Daoy (cell line): ENCODE measurements at regions not wholly inside any gene's neighbourhood (a gene's known extent, or its start where the extent isn't known, plus 50 kb on each side); places are given as distances from the start of the nearest gene placed in this dataset.
"Not testable (repeated sequence)": the region's sequence is repeated elsewhere in the genome, so short reads cannot be mapped to it uniquely, and the experiment has no call there.

Experiments
- DNase-seq: peaks from one replicate; pipeline ENCODE4 v3.0.0-alpha.2; 2015; ENCODE audit warnings: low read depth

DNA sequence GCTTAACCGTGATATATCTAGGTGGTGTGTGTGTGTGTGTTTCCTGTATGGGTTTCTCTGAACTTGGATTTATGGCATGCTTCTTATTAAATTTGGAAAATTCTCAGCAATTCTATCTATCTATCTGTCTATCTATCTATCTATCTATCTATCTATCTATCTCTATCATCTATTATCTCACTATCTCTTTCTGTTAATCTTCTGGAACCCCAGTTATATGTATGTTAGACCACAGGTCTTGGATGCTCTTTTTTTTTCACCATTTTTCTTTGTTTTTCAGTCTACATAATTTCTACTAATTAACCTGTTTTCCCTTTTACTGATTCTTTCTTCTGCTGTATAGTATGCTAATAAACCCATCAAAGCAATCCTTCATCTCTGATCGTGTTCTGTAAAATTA is 538.0 kb downstream of the PTPRU start:
- no peak for DNase-seq

GRCh38 chr1:29772584-29773100 is 536.3 kb downstream of the PTPRU start:
- DNase-seq, result no peak

- no peak for DNase-seq
These were observed 531.6 kb downstream of the PTPRU start for GRCh38 chr1:29767769-29768425.

DNA sequence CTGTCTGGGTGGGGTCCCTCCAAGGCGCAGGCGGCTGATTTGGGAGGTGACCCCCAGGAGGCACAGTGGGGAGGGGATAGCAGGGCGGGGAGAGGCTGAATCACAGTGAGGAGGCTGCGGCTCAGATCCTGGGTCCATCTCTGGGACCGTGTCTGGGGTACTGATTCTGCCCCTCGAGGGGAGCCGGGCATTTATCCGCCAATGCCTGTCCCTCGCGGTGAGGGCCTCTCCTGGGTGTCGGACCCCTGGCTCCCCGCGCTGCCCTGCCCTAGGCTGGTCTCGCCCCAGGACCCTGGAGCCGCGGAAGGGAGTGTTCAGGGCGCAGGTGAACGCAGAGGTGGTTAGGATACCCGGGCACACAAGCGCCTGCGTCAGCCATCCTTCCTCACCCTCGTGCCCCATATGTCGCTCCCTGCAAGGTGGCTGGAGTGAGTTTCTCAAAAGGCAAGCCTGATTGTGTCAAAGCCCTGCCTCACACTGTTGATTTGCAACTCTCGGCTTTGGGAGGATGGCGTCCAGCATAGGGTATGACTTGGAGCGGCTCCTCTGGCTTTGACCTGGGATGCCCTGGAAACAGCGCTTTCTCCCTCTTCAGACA is 530.9 kb downstream of the PTPRU start:
- no peak for DNase-seq

DNA sequence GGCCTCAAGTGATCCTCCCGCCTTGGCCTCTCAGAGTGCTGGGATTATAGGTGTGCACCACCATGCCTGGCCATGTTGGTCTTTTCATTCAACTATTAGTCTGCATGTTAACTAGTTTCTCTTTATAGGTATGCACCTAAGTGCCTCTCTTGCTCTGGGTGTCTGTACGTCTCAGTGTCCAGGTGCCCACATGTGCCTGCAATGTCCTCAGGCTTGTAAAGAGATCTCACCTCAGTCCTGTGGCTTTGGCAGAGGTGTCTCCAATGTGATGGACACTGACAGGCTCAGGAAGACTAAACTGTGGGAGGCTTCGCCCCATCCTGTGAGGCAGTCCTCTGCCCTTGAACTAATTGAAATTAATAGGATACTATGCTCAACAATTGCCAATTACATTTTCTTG is 526.3 kb downstream of the PTPRU start:
- no peak for DNase-seq

DNA sequence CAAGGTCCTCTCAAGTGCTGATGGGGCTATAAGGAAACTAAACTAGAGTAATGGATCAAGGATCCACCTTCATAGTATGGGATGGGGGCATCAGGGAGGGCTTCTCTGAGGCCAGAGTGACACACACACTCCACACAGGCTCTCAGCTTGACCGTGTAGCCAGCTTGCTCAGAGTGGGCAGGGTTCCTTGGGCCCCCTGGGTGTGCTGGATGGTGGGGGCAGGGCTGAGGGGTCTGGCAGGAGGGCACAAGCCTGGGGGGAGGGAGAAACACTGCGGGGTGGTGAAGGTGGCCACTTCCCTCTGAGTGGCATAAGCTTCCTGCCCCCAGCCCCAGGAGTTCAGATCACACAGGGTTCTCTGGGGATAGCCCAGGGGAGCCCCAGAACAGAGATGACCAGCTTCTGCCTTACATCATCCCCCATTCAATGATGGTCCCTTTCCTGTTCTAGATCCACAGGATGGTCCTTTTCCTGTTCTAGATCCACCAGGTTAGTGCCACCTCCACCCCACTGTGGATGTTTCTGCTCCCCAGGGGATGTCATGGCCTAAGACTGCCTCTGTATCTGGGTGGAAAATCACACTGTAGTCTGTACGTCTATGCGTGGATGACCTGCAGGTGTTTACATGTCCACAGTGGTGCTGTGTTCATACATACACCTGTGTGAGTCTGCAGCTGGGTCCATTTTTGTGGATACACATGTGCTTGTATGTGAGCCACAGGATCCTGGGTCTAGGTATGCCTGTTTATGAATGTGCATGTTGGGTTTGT is 525.0 kb downstream of the PTPRU start:
- no peak for DNase-seq

DNA sequence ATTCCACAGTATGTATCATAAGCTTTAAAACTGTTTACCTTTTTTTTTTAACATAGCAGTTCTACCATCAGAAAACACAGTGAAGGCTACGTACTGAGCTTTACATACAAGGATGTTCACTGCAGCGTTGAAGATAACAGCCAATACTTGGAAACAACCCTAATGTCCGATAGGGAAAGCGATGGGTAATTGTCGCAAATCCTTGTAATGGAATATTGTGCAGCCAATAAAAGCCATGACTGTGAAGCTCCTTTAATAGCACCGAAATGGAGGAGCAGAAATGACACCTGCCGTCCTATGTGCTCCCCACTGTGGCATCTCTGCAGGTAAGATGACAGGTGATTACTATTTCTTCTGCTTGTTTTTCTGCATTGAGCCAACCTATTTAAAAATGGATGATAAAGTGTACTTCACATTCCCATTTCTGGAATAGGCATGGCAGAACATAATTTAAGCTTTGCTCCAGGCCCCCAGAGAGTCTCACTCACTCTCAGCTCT is 523.8 kb downstream of the PTPRU start:
- DNase-seq, result no peak

DNA sequence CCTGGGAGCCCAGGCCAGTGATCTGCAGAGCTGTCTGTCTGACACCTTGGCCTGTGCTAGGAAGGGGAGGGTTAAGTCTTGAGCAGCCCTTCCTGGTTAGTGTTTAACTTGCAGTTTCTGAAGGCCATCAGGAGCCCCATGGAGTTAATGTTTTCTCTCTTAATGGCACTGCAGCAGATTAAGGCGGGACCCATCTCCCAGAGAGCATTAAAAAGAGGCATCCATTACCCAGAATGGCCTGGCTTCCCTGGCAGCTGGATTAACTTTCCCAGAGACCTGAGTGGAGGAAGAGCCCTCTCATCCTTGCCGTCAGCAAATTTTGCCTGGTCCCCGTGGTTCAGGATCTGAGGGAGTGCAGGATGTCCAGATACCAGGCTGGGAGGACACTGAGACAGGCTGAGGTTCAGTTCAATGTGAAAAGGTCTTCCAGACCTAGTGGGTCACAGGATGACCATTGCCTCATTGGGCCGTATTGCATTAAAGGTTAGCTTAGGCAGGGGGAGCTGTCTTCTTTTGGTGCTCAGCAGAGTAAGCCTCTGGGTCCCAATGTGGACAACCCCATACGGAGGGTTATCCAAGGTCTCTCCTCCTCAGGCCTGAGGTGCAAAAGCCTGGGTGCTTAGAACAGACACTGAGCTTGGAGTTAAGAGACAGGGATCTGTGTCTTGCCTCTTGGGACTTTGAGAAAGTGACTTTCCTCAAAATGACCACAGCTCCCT is 522.6 kb downstream of the PTPRU start:
- DNase-seq, result no peak

- no peak for DNase-seq
These were observed 521.8 kb downstream of the PTPRU start for GRCh38 chr1:29757866-29758780.

GRCh38 chr1:29756901-29757725 is 520.8 kb downstream of the PTPRU start:
- no peak for DNase-seq

GRCh38 chr1:29756498-29756897 is 520.2 kb downstream of the PTPRU start:
- DNase-seq, result no peak

DNA sequence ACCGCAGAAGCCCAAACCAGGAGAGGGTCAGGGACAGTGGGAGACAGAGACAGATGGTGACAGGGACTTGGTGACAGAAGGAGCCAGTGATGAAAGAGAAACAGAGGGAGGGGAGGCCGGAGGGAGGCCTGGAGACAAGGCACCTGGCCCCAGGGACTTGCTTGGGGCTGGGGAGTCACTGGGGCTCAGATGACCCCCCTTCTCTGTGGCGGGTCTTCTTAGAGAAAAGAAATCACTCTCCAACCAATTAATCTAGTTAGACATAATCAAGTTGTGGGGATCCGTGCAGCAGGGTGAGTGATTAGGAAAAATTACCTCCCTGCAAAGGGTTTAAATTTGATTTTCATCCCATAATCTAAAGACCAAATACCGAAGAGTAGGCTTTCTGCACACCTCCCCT is 519.8 kb downstream of the PTPRU start:
- DNase-seq, result no peak

- not testable (repeated sequence) for DNase-seq
These were observed 519.2 kb downstream of the PTPRU start for GRCh38 chr1:29755412-29756015.

DNA sequence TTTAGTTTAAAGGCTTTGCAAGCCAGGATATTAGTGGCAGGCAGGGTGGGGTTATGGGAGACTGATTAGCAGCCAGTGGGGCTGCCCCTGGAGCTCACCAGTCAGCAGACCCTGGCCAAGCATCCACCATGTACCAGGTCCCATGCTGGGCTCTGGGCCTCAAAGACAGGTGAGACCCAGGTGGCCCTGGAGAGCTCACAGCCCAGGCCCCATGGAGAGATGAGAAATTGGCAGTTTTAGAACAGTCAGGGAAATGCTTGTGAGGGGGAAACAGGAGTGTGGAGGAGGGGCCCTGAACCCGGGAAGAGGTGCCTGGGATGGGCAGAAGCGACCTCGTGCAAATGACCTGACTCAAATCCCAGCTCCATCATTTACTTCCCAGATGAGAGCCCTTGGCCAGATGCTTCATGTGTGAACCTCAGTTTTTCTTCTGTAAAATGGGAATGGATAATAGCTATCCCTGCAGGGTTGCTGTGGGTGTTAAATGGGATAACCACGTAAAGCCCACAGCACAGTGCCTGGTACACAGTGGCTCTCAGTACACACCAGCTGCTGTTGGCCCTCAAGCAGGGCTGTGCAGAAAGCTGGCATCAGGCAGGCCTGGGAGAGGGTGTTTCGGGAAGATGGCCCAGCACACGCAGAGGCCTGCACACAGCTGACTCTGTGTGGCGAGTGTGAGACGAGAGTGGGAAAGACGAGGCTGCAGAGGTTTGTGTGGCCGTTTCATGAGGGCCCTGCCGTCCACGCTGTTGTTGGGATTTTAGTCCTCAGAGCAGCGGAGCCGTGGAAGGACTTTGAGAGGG is 518.5 kb downstream of the PTPRU start:
- DNase-seq, result no peak

DNA sequence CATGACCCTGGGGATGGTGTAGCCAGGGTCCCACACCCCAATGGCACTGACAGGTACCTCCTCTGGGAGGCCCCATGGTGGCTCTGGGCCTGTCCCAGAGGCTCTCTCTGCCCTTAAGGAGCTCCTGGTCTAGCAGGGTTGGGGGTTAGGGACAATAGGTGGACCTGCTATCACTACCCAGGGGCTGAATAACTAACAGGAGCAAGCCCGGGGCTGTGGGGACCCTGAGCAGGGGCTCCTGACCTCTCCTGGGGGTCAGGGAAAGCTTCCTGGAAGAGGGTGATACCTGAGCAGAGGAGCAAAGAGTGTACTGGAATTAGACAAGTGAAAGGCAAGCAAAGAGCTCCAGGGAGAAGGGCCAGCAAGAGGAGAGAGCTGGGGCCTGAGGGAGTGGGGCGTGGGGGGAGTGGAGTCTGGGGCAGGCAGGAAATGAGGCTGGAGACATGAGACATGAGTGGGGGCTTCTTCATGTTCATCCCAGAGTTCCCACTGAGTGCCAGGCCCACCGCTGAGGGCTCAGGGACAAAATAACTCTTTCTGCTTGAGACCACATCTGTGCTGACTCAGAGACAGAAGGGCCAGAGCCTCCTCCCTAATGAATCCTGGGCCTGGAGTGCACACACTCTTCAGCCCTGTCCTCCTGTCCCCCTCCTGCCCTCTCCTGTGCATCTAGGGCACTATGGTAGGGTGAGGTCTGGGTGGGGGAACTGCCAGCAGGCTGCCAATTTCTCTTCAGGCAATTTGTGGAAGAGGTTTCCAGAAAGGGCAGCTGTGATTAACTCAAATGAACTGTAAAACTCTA is 517.6 kb downstream of the PTPRU start:
- no peak for DNase-seq

GRCh38 chr1:29753244-29753643 is 516.9 kb downstream of the PTPRU start:
- no peak for DNase-seq

DNA sequence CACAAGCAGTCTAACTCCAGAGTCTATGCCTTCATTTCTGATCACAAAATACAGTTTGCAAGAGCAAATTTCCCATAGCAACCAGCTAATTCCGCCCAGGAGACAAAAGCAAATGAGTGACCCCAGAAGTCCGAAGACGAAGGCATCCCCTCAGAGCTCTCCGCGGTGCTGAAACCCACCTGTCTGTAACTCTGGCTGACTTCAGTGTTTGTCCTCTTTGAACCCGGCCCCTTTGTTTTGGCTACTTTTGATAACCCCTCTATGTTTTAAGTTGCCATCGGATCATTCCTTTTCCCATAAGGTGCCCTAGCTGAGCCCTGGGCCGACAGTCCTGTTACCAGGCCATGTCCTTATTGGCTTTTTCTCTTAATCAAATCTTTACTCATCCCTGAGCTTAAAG is 515.8 kb downstream of the PTPRU start:
- no peak for DNase-seq
